ENCODE measurements at regions not wholly inside any gene's neighbourhood (a gene's known extent, or its start where the extent isn't known, plus 50 kb on each side); places are given as distances from the start of the nearest gene placed in this dataset.

GRCh38 chr4:173747537-173748257 lies 217.7 kb upstream of the HAND2 start:
- 4% methylated on average over 9 of the region's 9 CpGs for WGBS (ENCODE audit: insufficient coverage, low coverage, missing lambda C conversion rate)
- POLR2A ChIA-PET, result interaction anchor here (0.6 kb wide), 1 partner anchor 465 kb away, joined by 3 read pairs; no protein-coding TSS in a partner anchor

More at GRCh38 chr4:173747537-173748257, 217.7 kb upstream of the HAND2 start:
- H3K36me3 ChIP-seq (ENCODE audit: control insufficient read depth, insufficient read depth, low read length), result no peaks in the 10 kb centered on the region
- H3K9me3 ChIP-seq (replicated peaks; ENCODE audit: control insufficient read depth, insufficient read depth, low read depth, low read length), result no peaks in the 10 kb centered on the region; the same call in 1 of the 2 replicates
- H3K79me2 ChIP-seq (ENCODE audit: control insufficient read depth, insufficient read depth, low read length), result no peaks in the 10 kb centered on the region
- TF ChIP-seq HEY1 (CRISPR knock-in tag; IDR thresholded peaks at IDR 0.05; ENCODE audit: borderline replicate concordance) (no peak), TFE3 (CRISPR knock-in tag; IDR thresholded peaks at IDR 0.05) (no peak)
- no peak overlapping the region for H3K9ac ChIP-seq (ENCODE audit: insufficient read depth in 1 of 2, low read depth in 2 of 2, low read length in 2 of 2)
- H3K4me1 ChIP-seq (replicated peaks in 1 of 2; ENCODE audit: control insufficient read depth in 2 of 2, insufficient read depth in 2 of 2, low read length in 2 of 2), result no peaks in the 10 kb centered on the region
- no peak overlapping the region for H3K4me2 ChIP-seq (ENCODE audit: insufficient read depth, low read length)
- no peaks in the 10 kb centered on the region for H4K20me1 ChIP-seq (replicated peaks; ENCODE audit: control insufficient read depth, insufficient read depth, low read length)
- in situ Hi-C loops (cut with MboI), result no loop called here
- no TSS peak for BruUV-seq (replicated peaks)
- no peak overlapping the region for H3K27ac ChIP-seq (ENCODE audit: extremely low read depth, low read depth, low read length)
- no peak for DNase-seq (ENCODE audit: extremely low read depth in 1 of 4, low spot score in 3 of 4)
- intact Hi-C loops (cut with micrococcal nuclease), result loop anchor here (1.0 kb wide), 1 partner anchor 241 kb away; no protein-coding TSS in a partner anchor
- no peaks in the 10 kb centered on the region for H3K9me1 ChIP-seq (ENCODE audit: control insufficient read depth, insufficient read depth, low read length)
- no peaks in the 10 kb centered on the region for H3K27me3 ChIP-seq (ENCODE audit: control insufficient read depth in 2 of 2, insufficient read depth in 2 of 2, low read length in 2 of 2)
- CTCF ChIA-PET (ENCODE audit: low intra/inter-chr PET ratio), result interaction anchor here (1.5 kb wide), 1 partner anchor 242 kb away, joined by 5 read pairs; no protein-coding TSS in a partner anchor
- no peak for FAIRE-seq
- H2AFZ ChIP-seq (ENCODE audit: low read depth, low read length), result no peak overlapping the region
- H3K4me3 ChIP-seq, result no peak overlapping the region
- ATAC-seq, result no peak

Data from K562 (cell line).